ENCODE measurements at regions not wholly inside any gene's neighbourhood (a gene's known extent, or its start where the extent isn't known, plus 50 kb on each side); places are given as distances from the start of the nearest gene placed in this dataset.
"Not testable (repeated sequence)": the region's sequence is repeated elsewhere in the genome, so short reads cannot be mapped to it uniquely, and the experiment has no call there.

GRCh38 chr1:29800120-29800519 is 563.8 kb downstream of the PTPRU start:
- CTCF ChIA-PET: interaction anchor here (0.7 kb wide), 1 partner anchor 468 kb away, joined by 3 read pairs; no protein-coding TSS in a partner anchor
- POLR2A ChIA-PET: no interaction called here
- TF ChIP-seq CTCF (IDR thresholded peaks at IDR 0.05; ENCODE audit: control extremely low read depth, extremely low read depth, low read depth, missing control alignments): no peak
- DNase-seq (ENCODE audit: extremely low spot score): peak; percentile 10

GRCh38 chr1:29798699-29799566 is 562.6 kb downstream of the PTPRU start:
- TF ChIP-seq CTCF (IDR thresholded peaks at IDR 0.05; ENCODE audit: control extremely low read depth, extremely low read depth, low read depth, missing control alignments): no peak

GRCh38 chr1:29797125-29797524 is 560.8 kb downstream of the PTPRU start:
- CTCF ChIA-PET; POLR2A ChIA-PET; DNase-seq (ENCODE audit: extremely low spot score): not testable (repeated sequence)

More at GRCh38 chr1:29798699-29799566, 562.6 kb downstream of the PTPRU start:
- POLR2A ChIA-PET: no interaction called here
- DNase-seq (ENCODE audit: extremely low spot score): no peak
- CTCF ChIA-PET: interaction anchor here (0.7 kb wide), 1 partner anchor 467 kb away, joined by 3 read pairs; no protein-coding TSS in a partner anchor

- DNase-seq (ENCODE audit: extremely low spot score); CTCF ChIA-PET; POLR2A ChIA-PET: not testable (repeated sequence)
Observed at GRCh38 chr1:29795965-29796364, 559.6 kb downstream of the PTPRU start.

GRCh38 chr1:29793653-29794348 is 557.5 kb downstream of the PTPRU start:
- POLR2A ChIA-PET: no interaction called here
- no peak for TF ChIP-seq CTCF (IDR thresholded peaks at IDR 0.05; ENCODE audit: control extremely low read depth, extremely low read depth, low read depth, missing control alignments)
- DNase-seq (ENCODE audit: extremely low spot score): no peak
- CTCF ChIA-PET: interaction anchor here (0.8 to 1.8 kb wide), 9 partner anchors 10 to 920 kb away, joined by 3 to 13 read pairs (median 6); no protein-coding TSS in a partner anchor

- peak; percentile 62 for DNase-seq (ENCODE audit: extremely low spot score)
- ChIA-PET POLR2A (no interaction called here), CTCF (interaction anchor here (0.8 to 1.8 kb wide), 11 partner anchors 10 to 920 kb away, joined by 3 to 13 read pairs (median 4); no protein-coding TSS in a partner anchor)
- peak; percentile 67 for TF ChIP-seq CTCF (IDR thresholded peaks at IDR 0.05; ENCODE audit: control extremely low read depth, extremely low read depth, low read depth, missing control alignments)
Observed at GRCh38 chr1:29793101-29793546, 556.8 kb downstream of the PTPRU start.

- ChIA-PET POLR2A (no interaction called here), CTCF (interaction anchor here (1.3 kb wide), 1 partner anchor 22 kb away, joined by 4 read pairs; no protein-coding TSS in a partner anchor)
- DNase-seq (ENCODE audit: extremely low spot score): peak; percentile 5
- TF ChIP-seq CTCF (IDR thresholded peaks at IDR 0.05; ENCODE audit: control extremely low read depth, extremely low read depth, low read depth, missing control alignments): no peak
Observed at GRCh38 chr1:29789910-29790247, 553.6 kb downstream of the PTPRU start.

All from GM10248 (cell line).